Omental fat pad (tissue), 3 donors: ENCODE measurements at regions not wholly inside any gene's neighbourhood (a gene's known extent, or its start where the extent isn't known, plus 50 kb on each side); places are given as distances from the start of the nearest gene placed in this dataset.

ENCODE experiments used
- ATAC-seq: fragments of 150-250 bp; one replicate; pipeline ENCODE4 v1.9.1; 2016; ENCODE audit warnings: mild to moderate bottlenecking, moderate library complexity; ENCODE audit not compliant: low FRiP score
- DNase-seq: peaks from one replicate; pipeline ENCODE4 v3.0.0-alpha.2; 2019; ENCODE audit warnings: low spot score
- CTCF ChIP-seq, 3 donors: fragments of 450-650 bp; IDR thresholded peaks; one replicate each; pipeline ENCODE4 v1.5.1; 2016 to 2017; ENCODE audit warnings: antibody characterized with exemption in 3 of 3, mild to moderate bottlenecking in 3 of 3, moderate library complexity in 2 of 3

GRCh38 chr11:59271247-59271755, 58.6 kb upstream of the MPEG1 start:
- ATAC-seq (no peak), DNase-seq (no peak)
- TF ChIP-seq CTCF (IDR thresholded peaks at IDR 0.05): no peak

- no peak for TF ChIP-seq CTCF (IDR thresholded peaks at IDR 0.05)
- DNase-seq (no peak), ATAC-seq (no peak)
These were observed 55.2 kb upstream of the MPEG1 start for GRCh38 chr11:59267736-59268475.

GRCh38 chr11:59267196-59267595, 54.5 kb upstream of the MPEG1 start:
- no peak for DNase-seq
- no peak for TF ChIP-seq CTCF (IDR thresholded peaks at IDR 0.05)
- ATAC-seq: no peak

- TF ChIP-seq CTCF (IDR thresholded peaks at IDR 0.05): no peak
- DNase-seq (no peak), ATAC-seq (no peak)
These were observed 53.8 kb upstream of the MPEG1 start for GRCh38 chr11:59266491-59266890.

GRCh38 chr11:59265735-59266134, 53.0 kb upstream of the MPEG1 start:
- no peak for TF ChIP-seq CTCF (IDR thresholded peaks at IDR 0.05)
- ATAC-seq: no peak
- DNase-seq: no peak

DNA sequence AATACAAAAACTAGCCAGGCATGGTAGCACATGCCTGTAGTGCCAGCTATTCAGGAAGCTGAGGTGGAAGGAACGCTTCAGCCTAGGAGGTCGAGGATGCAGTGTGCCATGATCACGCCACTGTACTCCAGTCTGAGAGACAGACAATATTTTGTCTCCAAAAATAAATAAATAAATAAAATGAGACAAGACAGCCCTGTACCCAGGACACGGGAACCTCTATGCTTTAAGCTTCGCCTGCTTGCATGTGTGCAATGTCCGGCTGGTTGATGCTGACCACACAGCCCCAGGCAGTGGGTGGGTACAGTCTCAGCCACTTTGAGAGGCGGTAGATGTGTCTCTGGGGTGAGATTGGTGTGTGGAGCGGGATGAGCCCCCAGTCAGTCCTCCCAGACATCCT, 52.0 kb upstream of the MPEG1 start:
- no peak for DNase-seq
- no peak for ATAC-seq
- no peak for TF ChIP-seq CTCF (IDR thresholded peaks at IDR 0.05)

DNA sequence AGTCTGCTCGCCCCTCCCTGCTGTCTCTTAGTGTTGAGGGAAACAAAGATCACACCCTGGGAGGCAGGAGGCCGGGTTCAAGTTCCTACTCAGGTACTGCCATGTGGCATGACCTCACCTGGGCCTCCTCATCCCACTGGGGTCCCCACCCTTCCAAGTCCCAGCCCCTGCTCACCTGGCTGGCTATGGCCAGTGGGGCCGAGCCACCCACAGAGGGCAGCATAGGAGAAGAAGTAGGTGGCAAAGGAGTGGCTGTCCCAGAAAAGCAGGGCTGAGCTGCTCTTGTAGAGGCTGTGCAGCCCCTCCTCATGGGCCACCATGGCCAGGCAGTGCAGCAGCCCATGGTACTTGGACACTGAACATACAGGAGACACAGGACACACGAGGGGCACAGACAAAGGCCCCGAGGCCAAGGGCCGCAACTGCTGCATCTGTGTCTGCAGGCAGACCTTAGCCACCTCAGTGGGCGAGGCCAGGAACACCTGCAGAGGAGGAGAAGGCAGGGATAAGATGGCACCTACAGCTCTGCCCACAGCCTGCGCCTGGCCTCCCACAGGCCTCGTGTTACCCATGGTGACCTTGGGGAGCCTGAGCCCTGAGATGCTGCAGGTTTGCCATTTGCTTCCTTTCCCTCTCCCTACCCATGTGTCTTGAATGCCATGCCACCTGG, 50.6 kb upstream of the MPEG1 start:
- TF ChIP-seq CTCF (IDR thresholded peaks at IDR 0.05): no peak
- DNase-seq (no peak), ATAC-seq (no peak)
